ENCODE measurements at regions not wholly inside any gene's neighbourhood (a gene's known extent, or its start where the extent isn't known, plus 50 kb on each side); places are given as distances from the start of the nearest gene placed in this dataset.

DNA sequence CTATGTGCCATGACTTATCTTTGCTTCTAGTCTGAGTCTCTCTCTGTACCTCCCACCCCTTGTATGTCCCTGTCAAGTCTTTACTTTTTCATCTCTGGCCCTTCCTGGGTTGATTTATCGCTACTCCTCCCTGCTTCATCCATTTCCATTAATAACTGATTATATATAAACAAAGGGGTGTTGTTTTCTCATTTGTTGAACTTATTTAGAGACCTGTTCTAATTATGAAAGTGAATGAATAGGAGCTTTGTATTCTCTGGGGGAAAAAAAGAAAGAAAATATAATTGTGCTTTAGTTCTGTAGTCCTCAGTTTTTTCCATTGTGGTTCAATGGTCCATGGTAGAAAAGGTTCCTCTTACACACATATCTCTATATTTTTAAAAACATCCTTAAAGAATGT, 328.9 kb upstream of the PPP2R3A start:
- no peaks in the 10 kb centered on the region for H3K79me2 ChIP-seq (ENCODE audit: control insufficient read depth, insufficient read depth, low read length)
- H3K9me3 ChIP-seq (ENCODE audit: control insufficient read depth, insufficient read depth, low read depth, low read length), result no peaks in the 10 kb centered on the region
- H3K9ac ChIP-seq (ENCODE audit: insufficient read depth, low read length), result no peak overlapping the region
- TF ChIP-seq EZH2 (IDR thresholded peaks at IDR 0.05; ENCODE audit: low read length, missing control alignments), result no peak
- TF ChIP-seq, protein P1, sequence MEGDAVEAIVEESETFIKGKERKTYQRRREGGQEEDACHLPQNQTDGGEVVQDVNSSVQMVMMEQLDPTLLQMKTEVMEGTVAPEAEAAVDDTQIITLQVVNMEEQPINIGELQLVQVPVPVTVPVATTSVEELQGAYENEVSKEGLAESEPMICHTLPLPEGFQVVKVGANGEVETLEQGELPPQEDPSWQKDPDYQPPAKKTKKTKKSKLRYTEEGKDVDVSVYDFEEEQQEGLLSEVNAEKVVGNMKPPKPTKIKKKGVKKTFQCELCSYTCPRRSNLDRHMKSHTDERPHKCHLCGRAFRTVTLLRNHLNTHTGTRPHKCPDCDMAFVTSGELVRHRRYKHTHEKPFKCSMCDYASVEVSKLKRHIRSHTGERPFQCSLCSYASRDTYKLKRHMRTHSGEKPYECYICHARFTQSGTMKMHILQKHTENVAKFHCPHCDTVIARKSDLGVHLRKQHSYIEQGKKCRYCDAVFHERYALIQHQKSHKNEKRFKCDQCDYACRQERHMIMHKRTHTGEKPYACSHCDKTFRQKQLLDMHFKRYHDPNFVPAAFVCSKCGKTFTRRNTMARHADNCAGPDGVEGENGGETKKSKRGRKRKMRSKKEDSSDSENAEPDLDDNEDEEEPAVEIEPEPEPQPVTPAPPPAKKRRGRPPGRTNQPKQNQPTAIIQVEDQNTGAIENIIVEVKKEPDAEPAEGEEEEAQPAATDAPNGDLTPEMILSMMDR (conservative IDR thresholded peaks at IDR 0.05 in 1 of 2, IDR thresholded peaks at IDR 0.05 in 1 of 2; ENCODE audit: low read depth in 1 of 2, low read length in 2 of 2), result no peak
- no peak overlapping the region for H2AFZ ChIP-seq (ENCODE audit: low read length)
- H3K4me1 ChIP-seq (ENCODE audit: control insufficient read depth, extremely low read depth, insufficient read depth, low read length), result no peaks in the 10 kb centered on the region
- no peaks in the 10 kb centered on the region for H4K20me1 ChIP-seq (ENCODE audit: control insufficient read depth, extremely low read depth, insufficient read depth, low read length)
- no peak overlapping the region for H3K4me3 ChIP-seq (replicated peaks in 1 of 4; ENCODE audit: control extremely low read depth in 1 of 4, insufficient read depth in 1 of 4, low read depth in 3 of 4, low read length in 4 of 4)
- no peaks in the 10 kb centered on the region for H3K36me3 ChIP-seq (ENCODE audit: control insufficient read depth, insufficient read depth, low read length)
- no peak overlapping the region for H3K4me2 ChIP-seq (ENCODE audit: extremely low read depth, insufficient read depth, low read length)
- no peaks in the 10 kb centered on the region for H3K27me3 ChIP-seq (ENCODE audit: control insufficient read depth, insufficient read depth, low read length)
- DNase-seq (ENCODE audit: low read depth in 2 of 2), result no peak
- no peak overlapping the region for H3K27ac ChIP-seq (ENCODE audit: insufficient read depth, low read length)

DNA sequence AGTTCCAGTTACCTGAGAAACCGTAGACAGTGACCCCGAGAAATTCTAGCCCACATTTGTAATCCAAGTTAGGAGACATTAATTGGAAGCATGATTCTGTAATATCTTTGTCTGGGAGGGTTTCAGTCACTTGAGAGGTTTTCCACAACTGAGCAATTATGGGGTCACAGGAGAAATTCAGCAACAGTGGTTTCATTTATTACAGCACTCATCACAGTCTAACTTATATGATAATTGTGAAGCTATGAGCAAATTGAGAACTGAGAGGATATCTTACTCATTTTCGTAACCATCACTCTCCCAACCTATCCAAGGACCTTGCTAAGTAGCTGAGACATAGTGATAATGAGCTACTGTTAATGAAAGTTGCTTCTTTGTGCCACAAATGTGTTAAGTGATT, 328.5 kb upstream of the PPP2R3A start:
- H3K27ac ChIP-seq (ENCODE audit: insufficient read depth, low read length), result no peak overlapping the region
- TF ChIP-seq, protein P1 (conservative IDR thresholded peaks at IDR 0.05 in 1 of 2, IDR thresholded peaks at IDR 0.05 in 1 of 2; ENCODE audit: low read depth in 1 of 2, low read length in 2 of 2), result no peak
- no peak overlapping the region for H2AFZ ChIP-seq (ENCODE audit: low read length)
- H3K27me3 ChIP-seq (ENCODE audit: control insufficient read depth, insufficient read depth, low read length), result no peaks in the 10 kb centered on the region
- no peak overlapping the region for H3K4me2 ChIP-seq (ENCODE audit: extremely low read depth, insufficient read depth, low read length)
- no peaks in the 10 kb centered on the region for H4K20me1 ChIP-seq (ENCODE audit: control insufficient read depth, extremely low read depth, insufficient read depth, low read length)
- no peak for DNase-seq (ENCODE audit: low read depth in 2 of 2)
- no peaks in the 10 kb centered on the region for H3K9me3 ChIP-seq (ENCODE audit: control insufficient read depth, insufficient read depth, low read depth, low read length)
- H3K36me3 ChIP-seq (ENCODE audit: control insufficient read depth, insufficient read depth, low read length), result no peaks in the 10 kb centered on the region
- H3K9ac ChIP-seq (ENCODE audit: insufficient read depth, low read length), result no peak overlapping the region
- H3K4me3 ChIP-seq (replicated peaks in 1 of 4; ENCODE audit: control extremely low read depth in 1 of 4, insufficient read depth in 1 of 4, low read depth in 3 of 4, low read length in 4 of 4), result no peak overlapping the region
- no peaks in the 10 kb centered on the region for H3K79me2 ChIP-seq (ENCODE audit: control insufficient read depth, insufficient read depth, low read length)
- H3K4me1 ChIP-seq (ENCODE audit: control insufficient read depth, extremely low read depth, insufficient read depth, low read length), result no peaks in the 10 kb centered on the region

DNA sequence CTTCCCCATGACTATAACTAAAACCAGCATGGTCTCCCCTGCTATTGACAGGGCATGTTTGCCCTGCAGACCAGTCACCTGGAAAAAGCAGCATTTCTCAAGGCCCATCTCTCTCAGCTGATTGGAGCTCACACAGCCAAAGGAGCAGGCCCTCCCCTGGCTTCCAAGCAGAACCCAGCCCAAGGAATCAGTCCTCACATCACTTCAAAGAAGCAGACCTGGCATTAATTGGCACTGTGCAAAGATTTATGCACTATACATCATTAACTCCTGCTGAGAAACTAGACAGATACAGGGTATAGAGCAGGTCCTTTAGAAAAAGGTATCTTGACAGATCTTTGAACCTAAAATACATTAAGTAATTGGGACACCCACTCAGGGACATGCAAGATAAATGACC, 323.8 kb upstream of the PPP2R3A start:
- Histone ChIP-seq H3K4me3 (replicated peaks in 1 of 4; ENCODE audit: control extremely low read depth in 1 of 4, insufficient read depth in 1 of 4, low read depth in 3 of 4, low read length in 4 of 4) (no peak overlapping the region), H3K4me2 (ENCODE audit: extremely low read depth, insufficient read depth, low read length) (no peak overlapping the region), H3K27ac (ENCODE audit: insufficient read depth, low read length) (no peak overlapping the region), H2AFZ (ENCODE audit: low read length) (no peak overlapping the region), H3K36me3 (ENCODE audit: control insufficient read depth, insufficient read depth, low read length) (no peaks in the 10 kb centered on the region), H3K27me3 (ENCODE audit: control insufficient read depth, insufficient read depth, low read length) (no peaks in the 10 kb centered on the region), H3K9me3 (ENCODE audit: control insufficient read depth, insufficient read depth, low read depth, low read length) (no peaks in the 10 kb centered on the region), H4K20me1 (ENCODE audit: control insufficient read depth, extremely low read depth, insufficient read depth, low read length) (no peaks in the 10 kb centered on the region), H3K79me2 (ENCODE audit: control insufficient read depth, insufficient read depth, low read length) (no peaks in the 10 kb centered on the region), H3K4me1 (ENCODE audit: control insufficient read depth, extremely low read depth, insufficient read depth, low read length) (no peaks in the 10 kb centered on the region), H3K9ac (ENCODE audit: insufficient read depth, low read length) (no peak overlapping the region)
- DNase-seq (ENCODE audit: low read depth in 2 of 2), result no peak
- TF ChIP-seq EZH2 (IDR thresholded peaks at IDR 0.05; ENCODE audit: low read length, missing control alignments), result no peak
- TF ChIP-seq, protein P1 (conservative IDR thresholded peaks at IDR 0.05 in 1 of 2, IDR thresholded peaks at IDR 0.05 in 1 of 2; ENCODE audit: low read depth in 1 of 2, low read length in 2 of 2), result no peak
